MM.1S (cell line): ENCODE measurements at regions not wholly inside any gene's neighbourhood (a gene's known extent, or its start where the extent isn't known, plus 50 kb on each side); places are given as distances from the start of the nearest gene placed in this dataset.

Source experiments
- DNase-seq: peaks from one replicate; pipeline ENCODE4 v3.0.0-alpha.2; 2015
- H2AFZ ChIP-seq: fragments of 300-600 bp; sonication (generic); 2 replicates; pipeline ENCODE4 v1.6.0; 2016; ENCODE audit warnings: antibody characterized with exemption, low read length
- H3F3A ChIP-seq: fragments of 300-600 bp; sonication (generic); 2 replicates; pipeline ENCODE4 v1.6.1; 2016; ENCODE audit warnings: mild to moderate bottlenecking, antibody characterized with exemption, low read length, moderate library complexity, mixed read lengths; ENCODE audit not compliant: insufficient read depth
- H3K27ac ChIP-seq: fragments of 300-600 bp; sonication (generic); 2 replicates; pipeline ENCODE4 v1.5.1; 2016; ENCODE audit warnings: mild to moderate bottlenecking, low read length
- H3K27me3 ChIP-seq: fragments of 300-600 bp; sonication (generic); replicated peaks from 2 replicates; pipeline ENCODE4 v1.6.0; 2016; ENCODE audit warnings: low read length; ENCODE audit not compliant: insufficient read depth
- H3K36me3 ChIP-seq: fragments of 300-600 bp; sonication (generic); replicated peaks from 2 replicates; pipeline ENCODE4 v1.6.1; 2016; ENCODE audit warnings: mild to moderate bottlenecking, low read length, mixed read lengths; ENCODE audit not compliant: insufficient read depth
- H3K4me1 ChIP-seq: fragments of 300-600 bp; sonication (generic); 2 replicates; pipeline ENCODE4 v1.6.1; 2016; ENCODE audit warnings: low read length, mixed read lengths
- H3K4me2 ChIP-seq: fragments of 300-600 bp; sonication (generic); 2 replicates; pipeline ENCODE4 v1.6.0; 2016; ENCODE audit warnings: low read depth, low read length
- H3K4me3 ChIP-seq: fragments of 300-600 bp; sonication (generic); 2 replicates; pipeline ENCODE4 v1.5.1; 2016; ENCODE audit warnings: low read length, mixed read lengths
- H3K79me2 ChIP-seq: fragments of 300-600 bp; sonication (generic); 2 replicates; pipeline ENCODE4 v1.6.1; 2016; ENCODE audit warnings: mixed run types, low read length, mixed read lengths
- H3K9ac ChIP-seq: fragments of 300-600 bp; sonication (generic); 2 replicates; pipeline ENCODE4 v1.6.1; 2016; ENCODE audit warnings: low read length, mixed read lengths
- H3K9me2 ChIP-seq: fragments of 300-600 bp; sonication (generic); replicated peaks from 2 replicates; pipeline ENCODE4 v1.6.1; 2016; ENCODE audit warnings: mild to moderate bottlenecking, low read length, mixed read lengths; ENCODE audit not compliant: insufficient read depth
- H3K9me3 ChIP-seq: fragments of 300-600 bp; sonication (generic); replicated peaks from 2 replicates; pipeline ENCODE4 v1.6.1; 2016; ENCODE audit warnings: mild to moderate bottlenecking, low read length, mixed read lengths; ENCODE audit not compliant: insufficient read depth
- H4K20me1 ChIP-seq: fragments of 300-600 bp; sonication (generic); 2 replicates; pipeline ENCODE4 v1.6.1; 2016; ENCODE audit warnings: mild to moderate bottlenecking, low read length, moderate library complexity, mixed read lengths; ENCODE audit not compliant: insufficient read depth
- EZH2 ChIP-seq: fragments of 300-600 bp; sonication (generic); optimal IDR thresholded peaks from 2 replicates; pipeline ENCODE3; 2017; ENCODE audit warnings: low read depth, mild to moderate bottlenecking, antibody characterized with exemption, low read length, mixed read lengths
- EZH2phosphoT487 ChIP-seq: fragments of 300-600 bp; sonication (generic); IDR thresholded peaks from 2 replicates; pipeline ENCODE4 v1.6.1; 2018; ENCODE audit warnings: antibody characterized with exemption, low read length
- TF ChIP-seq, protein P1 (sequence below): fragments of 300-600 bp; sonication (generic); IDR thresholded peaks from 2 replicates; pipeline ENCODE4 v1.5.1; 2016; ENCODE audit warnings: antibody characterized with exemption, low read length, mixed read lengths

DNA sequence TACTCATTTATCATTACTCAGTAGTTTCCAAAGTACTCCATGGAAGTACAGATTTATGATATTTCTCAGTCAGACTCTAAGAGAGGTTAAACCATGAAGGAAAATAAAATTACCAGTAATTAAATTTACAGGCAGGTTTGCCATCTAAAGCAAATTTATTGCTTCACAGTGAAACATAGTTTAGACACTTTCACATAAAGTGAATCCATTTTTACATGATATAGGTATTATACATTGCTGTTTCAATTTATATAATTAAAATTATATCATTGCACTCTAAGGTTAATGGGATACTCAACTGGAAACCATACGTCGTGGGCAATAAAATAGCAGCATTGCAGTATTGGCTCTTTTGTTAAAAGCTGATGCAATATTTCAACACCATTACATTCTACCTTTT, 202.8 kb downstream of the SLIT2 start:
- Histone ChIP-seq H3K4me1 (no peaks in the 10 kb centered on the region), H3K9ac (no peak overlapping the region), H3F3A (no peaks in the 10 kb centered on the region), H3K9me2 (no peaks in the 10 kb centered on the region), H3K4me2 (no peak overlapping the region), H3K27ac (no peak overlapping the region), H3K4me3 (no peak overlapping the region), H3K9me3 (no peaks in the 10 kb centered on the region), H3K79me2 (no peaks in the 10 kb centered on the region), H3K36me3 (no peaks in the 10 kb centered on the region), H2AFZ (no peak overlapping the region), H3K27me3 (no peaks in the 10 kb centered on the region), H4K20me1 (no peaks in the 10 kb centered on the region)
- no peak for DNase-seq
- TF ChIP-seq EZH2phosphoT487, result no peak
- TF ChIP-seq, protein P1, sequence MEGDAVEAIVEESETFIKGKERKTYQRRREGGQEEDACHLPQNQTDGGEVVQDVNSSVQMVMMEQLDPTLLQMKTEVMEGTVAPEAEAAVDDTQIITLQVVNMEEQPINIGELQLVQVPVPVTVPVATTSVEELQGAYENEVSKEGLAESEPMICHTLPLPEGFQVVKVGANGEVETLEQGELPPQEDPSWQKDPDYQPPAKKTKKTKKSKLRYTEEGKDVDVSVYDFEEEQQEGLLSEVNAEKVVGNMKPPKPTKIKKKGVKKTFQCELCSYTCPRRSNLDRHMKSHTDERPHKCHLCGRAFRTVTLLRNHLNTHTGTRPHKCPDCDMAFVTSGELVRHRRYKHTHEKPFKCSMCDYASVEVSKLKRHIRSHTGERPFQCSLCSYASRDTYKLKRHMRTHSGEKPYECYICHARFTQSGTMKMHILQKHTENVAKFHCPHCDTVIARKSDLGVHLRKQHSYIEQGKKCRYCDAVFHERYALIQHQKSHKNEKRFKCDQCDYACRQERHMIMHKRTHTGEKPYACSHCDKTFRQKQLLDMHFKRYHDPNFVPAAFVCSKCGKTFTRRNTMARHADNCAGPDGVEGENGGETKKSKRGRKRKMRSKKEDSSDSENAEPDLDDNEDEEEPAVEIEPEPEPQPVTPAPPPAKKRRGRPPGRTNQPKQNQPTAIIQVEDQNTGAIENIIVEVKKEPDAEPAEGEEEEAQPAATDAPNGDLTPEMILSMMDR, result no peak
- no peak for TF ChIP-seq EZH2

- H2AFZ ChIP-seq, result no peak overlapping the region
- no peak overlapping the region for H3K27ac ChIP-seq
- H3F3A ChIP-seq, result no peaks in the 10 kb centered on the region
- no peaks in the 10 kb centered on the region for H3K27me3 ChIP-seq
- H3K9me2 ChIP-seq, result no peaks in the 10 kb centered on the region
- no peaks in the 10 kb centered on the region for H3K9me3 ChIP-seq
- DNase-seq, result no peak
- H3K4me1 ChIP-seq, result no peaks in the 10 kb centered on the region
- H3K9ac ChIP-seq, result no peak overlapping the region
- H3K36me3 ChIP-seq, result no peaks in the 10 kb centered on the region
- H3K4me2 ChIP-seq, result no peak overlapping the region
- no peaks in the 10 kb centered on the region for H3K79me2 ChIP-seq
- H3K4me3 ChIP-seq, result no peak overlapping the region
- no peaks in the 10 kb centered on the region for H4K20me1 ChIP-seq
- TF ChIP-seq EZH2, result no peak
- no peak for TF ChIP-seq EZH2phosphoT487
- TF ChIP-seq, protein P1, result no peak
Measured at GRCh38 chr4:20456407-20456806, 204.7 kb downstream of the SLIT2 start.

DNA sequence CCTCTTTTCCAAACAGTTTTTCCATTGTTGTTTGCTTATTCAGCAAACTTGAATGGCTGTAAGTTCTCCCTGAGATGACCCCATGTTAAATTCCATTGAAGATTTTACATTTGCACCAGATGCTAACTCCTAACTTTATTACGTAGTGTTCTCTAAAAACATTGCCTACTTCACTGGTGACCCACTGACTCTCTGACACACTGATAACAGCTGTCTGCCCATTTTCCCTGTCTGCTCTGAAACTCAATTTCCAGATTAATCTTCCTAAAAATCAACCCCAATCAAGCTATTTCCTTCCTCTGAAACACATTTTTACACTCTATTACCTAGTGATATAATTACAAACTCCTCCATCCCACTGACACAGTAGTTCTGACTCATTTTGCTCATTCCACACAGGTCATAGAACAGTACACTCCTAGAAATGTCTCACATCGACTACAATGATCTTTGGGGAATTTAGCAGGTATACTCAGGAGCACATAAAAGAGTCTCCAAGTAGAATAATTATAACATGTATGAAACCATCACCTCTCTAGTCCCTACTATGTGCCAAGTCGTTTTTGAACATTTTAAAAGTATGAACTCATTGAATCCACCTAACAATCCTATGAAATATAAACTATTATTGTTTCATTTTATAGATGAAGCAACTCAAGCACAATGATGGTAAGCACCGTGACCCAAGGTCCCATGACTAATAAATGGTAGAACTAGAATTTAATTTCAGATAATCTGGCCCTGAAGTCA, 210.9 kb downstream of the SLIT2 start:
- TF ChIP-seq, protein P1, result no peak
- no peak for TF ChIP-seq EZH2phosphoT487
- TF ChIP-seq EZH2, result no peak
- Histone ChIP-seq H3K27me3 (no peaks in the 10 kb centered on the region), H3K9ac (no peak overlapping the region), H3K27ac (no peak overlapping the region), H3K9me2 (no peaks in the 10 kb centered on the region), H3K36me3 (no peaks in the 10 kb centered on the region), H3K9me3 (no peaks in the 10 kb centered on the region), H3K4me3 (no peak overlapping the region), H3K79me2 (no peaks in the 10 kb centered on the region), H4K20me1 (no peaks in the 10 kb centered on the region), H3F3A (no peaks in the 10 kb centered on the region), H3K4me2 (no peak overlapping the region), H2AFZ (no peak overlapping the region), H3K4me1 (no peaks in the 10 kb centered on the region)
- DNase-seq, result no peak
